ENCODE measurements at regions not wholly inside any gene's neighbourhood (a gene's known extent, or its start where the extent isn't known, plus 50 kb on each side); places are given as distances from the start of the nearest gene placed in this dataset.
"Not testable (repeated sequence)": the region's sequence is repeated elsewhere in the genome, so short reads cannot be mapped to it uniquely, and the experiment has no call there.

DNA sequence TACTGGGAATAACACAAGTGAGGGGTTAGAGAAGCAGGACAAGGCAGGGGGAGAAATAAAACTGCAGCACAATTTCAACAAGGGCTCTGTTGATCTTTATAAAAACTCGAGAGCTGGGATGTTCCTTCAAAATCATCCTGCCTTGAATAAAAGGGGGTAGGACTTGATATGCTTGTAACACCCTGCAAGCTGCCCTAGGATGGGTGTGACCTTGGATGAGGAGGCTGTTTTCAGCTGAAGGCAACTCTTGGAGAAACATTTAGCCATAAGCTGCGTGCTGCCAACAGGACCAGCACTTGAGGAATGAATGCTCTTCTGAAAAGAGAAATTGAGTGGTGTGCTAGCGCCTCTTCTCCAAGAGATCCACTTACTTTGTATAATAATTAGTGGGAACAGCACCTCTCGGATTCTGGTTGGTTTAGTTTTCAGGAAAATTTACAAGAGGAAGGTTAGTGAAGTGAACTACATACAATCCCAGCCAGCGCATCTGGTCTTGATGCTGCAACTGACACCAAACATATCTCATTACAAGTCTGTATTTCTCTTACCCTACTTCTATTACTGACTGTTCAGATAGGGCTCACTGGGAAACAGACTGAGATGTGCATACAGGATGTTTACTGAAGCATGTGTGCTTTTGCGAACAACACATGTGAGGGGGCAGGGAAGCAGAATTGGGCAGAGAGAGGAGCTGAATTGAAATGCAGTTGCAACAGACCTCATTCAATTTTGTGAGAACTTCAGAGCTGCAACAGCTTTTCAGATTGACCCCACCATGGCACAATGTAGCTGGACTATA, 643.0 kb upstream of the GOLIM4 start:
- no peak for DNase-seq

DNA sequence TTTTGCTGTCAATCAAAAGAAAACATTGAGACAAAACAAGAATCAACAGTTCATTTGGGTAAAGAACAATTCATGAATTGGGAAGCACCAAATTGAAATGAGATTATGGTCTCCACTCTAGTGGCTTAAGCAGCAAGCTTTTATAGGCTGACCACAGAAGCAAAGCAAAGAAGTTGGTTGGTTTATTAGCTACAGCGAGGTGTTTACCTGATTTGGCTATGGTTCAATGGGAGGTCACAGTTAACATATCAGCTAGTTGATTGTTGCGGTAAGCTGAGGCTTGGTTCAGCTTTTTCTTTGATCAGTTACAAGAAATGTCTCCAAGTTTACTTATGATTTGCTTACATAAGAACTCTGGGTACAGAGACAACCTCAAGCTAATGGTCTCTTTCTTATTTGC, 640.5 kb upstream of the GOLIM4 start:
- no peak for DNase-seq

DNA sequence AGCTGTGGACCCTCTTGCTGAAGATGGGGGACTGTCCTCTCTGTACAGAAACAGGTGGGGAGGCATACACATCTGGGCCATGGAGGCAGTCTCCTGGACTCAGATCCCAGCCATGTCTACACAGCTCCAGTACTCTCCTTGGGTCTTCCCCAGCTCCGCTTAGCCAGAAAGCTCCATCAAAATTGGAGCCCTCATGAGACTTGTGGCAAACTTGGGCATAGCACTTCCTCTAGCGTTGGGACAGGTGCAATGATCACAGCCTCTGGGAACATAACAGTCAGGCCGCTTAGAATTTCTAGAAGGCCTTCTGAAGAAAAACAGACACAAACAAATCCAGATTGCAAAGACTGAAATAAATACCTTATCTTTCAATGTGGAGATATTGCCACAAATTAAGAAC, 634.3 kb upstream of the GOLIM4 start:
- DNase-seq: no peak

DNA sequence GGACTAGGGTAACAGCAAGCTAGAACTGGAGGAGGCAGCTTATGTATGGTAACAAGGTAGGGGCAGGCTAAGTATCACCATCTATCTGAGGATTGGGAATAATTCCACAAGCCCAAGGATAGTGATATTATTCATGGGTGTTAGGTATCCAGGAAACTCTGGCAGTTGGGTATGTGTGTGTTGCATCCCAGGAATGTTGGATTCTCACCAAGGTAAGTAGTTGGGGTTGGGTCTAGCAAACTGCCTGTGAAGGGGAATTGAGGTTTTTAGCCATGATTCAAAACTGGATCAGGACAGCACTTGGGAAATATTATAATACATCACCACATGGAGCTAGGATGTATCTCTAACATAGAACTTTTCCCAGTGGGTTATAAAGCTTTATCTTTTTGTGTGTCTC, 626.4 kb upstream of the GOLIM4 start:
- DNase-seq: no peak

DNA sequence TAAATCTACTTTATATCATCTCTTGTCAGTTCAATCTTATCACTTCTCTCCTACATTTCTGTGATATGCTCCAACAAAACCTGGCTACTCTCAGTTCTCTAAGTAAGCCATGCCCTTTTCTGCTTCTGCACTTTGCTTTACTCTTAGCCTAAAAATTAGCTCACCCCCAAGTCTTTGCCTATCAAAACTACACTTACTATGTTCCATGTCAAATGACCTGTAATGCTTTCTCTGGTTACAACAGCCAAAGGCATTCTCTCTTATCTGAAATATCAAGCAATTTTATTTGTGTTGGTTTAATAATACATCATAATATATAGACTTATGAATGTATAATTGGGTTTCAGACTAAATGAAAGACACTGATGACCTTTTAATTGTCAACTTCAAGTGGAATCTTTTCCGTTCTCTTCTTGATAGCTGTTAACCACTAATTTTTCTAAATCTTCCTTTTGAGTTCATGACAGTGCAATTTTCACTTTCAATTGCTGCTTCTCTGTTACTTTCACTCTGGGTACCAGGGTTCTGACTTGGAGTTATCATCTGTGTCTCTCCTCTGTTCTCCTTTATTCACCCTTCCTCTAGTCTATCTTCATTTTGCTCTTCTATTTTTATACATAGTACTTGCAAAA, 619.0 kb upstream of the GOLIM4 start:
- DNase-seq: no peak

DNA sequence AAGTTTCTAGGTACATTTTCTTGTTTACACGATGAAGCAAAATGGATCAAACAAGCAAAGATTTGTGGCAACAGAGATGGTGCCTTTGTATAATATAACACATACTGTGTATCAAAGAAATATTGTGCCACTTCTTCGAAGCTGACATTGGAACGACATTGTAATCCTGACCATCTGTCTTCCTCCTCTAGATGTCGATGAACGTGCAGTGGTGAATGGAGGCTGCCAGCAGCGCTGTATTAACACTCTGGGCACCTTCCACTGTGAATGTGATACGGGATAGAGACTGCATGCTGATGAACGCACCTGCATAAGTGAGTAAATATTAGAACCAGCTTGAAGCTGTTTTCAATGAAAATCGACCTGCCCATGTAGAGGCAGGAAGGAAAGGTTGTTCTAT, 613.3 kb upstream of the GOLIM4 start:
- no peak for DNase-seq

DNA sequence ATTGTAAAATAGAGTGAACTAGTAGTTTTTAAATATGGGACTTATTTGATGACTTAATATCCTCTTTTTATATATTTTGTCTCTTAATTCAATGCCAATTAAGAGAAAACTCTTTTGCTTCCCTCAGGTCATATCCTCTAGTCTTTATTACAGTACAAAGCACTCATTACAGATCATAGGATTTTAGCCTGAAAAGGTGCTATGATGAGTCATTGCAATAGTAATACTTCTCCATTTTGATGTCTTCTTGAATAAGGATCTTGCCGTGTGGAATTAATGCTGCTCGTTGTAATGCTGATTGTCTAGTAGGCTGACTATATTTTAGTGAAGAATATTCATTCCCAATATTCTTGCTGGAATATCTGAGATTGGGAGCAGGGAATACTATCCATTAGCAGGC, 612.2 kb upstream of the GOLIM4 start:
- no peak for DNase-seq

DNA sequence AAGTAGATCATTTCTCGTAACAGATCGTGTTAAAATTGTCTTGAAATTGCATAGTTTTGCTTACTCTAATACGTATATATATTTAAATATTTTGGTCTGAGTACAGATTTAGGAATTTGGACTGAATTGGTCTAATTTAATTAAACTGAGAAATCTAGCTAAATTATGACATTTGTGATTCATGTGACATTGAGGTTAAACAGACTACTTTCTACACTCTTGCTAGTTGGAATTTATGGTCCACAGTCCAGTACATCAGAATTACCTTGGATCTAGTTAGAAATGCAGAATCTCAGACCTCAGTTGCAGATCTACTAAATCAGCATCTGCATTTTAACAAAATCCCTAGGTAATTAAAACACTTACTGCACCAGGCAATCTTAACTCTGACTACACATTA, 609.7 kb upstream of the GOLIM4 start:
- no peak for DNase-seq

DNA sequence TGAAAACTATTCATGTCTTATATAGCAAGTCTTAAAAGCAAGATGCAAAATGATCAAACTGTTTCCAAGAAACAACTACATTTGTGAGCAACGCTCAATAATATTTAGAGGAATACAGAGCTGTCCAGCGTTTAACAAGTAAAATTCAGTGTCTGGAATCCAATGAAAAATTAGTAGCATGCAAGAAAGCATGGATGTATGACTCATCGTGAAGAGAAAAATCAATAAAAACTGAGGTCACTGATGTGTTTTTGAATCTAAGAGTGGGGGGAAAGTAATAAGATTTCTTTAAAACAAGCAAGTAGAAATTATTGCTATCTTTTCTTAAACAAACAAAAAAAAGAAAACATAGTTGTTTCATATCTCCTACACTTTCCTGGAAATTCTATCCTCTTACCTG, 600.3 kb upstream of the GOLIM4 start:
- no peak for DNase-seq

DNA sequence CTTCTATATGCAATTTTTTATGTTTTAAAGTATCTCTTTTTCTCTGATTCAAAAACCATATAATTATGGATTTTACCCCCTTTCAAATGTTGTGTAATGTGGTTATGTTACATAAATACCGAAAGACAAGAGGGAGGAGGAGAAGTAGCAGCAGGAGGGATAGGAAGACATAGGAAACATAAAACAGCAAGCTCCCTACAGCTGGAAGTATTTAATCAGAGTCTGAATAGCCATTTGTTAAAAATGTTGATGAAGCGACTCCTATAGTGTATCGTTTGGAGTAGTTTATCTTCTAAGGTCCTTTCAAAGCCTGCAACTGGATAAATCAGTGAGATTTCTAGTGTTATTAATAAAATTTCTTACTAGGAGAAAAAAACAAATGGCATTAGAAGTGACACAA, 598.1 kb upstream of the GOLIM4 start:
- DNase-seq: no peak

DNA sequence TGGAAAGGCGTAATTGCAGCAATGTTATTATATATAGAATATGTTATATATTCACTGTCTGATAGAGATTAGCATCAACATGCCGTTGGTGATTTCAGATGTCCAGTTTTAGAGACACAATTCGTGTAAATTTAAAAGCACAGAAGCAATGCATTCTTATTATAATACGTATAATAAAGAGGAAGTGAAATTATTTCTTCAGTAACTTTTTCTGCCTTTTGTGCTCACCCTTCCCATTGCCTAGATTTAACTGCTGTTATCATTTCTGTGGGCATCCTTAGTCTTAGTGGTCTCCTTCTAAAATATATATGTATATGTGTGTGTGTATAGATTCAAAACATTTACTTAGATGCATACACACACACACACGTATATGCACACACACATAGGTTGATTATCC, 592.5 kb upstream of the GOLIM4 start:
- DNase-seq: no peak

DNA sequence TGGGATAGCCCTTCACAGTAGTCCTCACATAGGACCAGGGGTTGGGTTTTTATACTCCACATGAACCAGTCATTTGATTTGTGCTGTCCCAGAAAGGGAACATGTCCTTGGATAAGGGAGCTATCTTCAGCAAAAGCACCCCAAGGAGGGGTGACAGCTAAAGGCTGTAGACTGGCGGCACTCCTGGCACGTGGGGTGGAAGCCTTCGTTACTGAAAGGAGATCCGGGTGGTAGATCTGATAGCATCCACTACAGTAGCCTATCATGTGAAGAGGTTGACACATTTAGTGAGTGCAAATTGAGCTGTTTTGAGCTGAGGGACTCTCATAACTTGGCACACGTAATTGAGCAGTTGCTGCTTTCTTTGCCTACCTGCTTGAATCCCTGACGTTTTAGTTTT, 588.8 kb upstream of the GOLIM4 start:
- no peak for DNase-seq

DNA sequence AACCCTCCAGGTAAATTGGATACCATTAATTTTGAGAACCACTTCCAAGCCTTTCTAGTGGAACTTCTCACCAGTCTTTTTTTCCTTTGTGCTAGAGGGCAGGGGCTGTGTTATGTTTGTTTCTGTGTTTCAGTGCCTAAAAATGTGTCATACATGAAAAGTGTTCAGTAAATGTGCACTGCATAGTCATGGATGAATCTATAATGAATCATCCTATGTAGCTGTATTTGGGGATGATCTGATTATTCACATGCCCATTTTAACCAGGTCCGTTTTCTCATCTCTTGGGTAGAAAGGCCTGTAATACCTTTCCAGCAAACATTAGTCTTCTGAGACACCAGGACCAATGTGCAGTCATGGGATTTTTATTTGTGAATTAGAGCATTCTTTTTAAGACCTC, 583.0 kb upstream of the GOLIM4 start:
- DNase-seq: no peak

DNA sequence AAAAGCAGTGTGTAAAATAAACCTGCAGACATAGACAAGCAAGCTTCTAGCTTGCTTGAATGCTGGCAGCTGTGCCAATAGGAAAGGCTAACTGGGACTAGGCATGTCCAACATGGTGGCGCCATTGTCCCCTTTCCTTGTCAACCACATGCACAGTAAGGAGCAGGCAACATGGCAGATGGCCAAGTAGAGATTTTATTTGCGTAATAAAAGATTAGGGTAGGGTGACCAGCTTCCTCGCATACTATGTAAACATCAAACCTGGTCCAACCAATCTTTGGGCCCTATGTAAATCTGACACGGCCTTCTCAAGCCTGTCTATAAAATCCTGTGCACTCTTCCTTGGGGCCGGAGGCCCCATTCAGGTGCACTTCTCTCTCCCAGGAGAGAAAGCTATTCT, 575.4 kb upstream of the GOLIM4 start:
- no peak for DNase-seq

DNA sequence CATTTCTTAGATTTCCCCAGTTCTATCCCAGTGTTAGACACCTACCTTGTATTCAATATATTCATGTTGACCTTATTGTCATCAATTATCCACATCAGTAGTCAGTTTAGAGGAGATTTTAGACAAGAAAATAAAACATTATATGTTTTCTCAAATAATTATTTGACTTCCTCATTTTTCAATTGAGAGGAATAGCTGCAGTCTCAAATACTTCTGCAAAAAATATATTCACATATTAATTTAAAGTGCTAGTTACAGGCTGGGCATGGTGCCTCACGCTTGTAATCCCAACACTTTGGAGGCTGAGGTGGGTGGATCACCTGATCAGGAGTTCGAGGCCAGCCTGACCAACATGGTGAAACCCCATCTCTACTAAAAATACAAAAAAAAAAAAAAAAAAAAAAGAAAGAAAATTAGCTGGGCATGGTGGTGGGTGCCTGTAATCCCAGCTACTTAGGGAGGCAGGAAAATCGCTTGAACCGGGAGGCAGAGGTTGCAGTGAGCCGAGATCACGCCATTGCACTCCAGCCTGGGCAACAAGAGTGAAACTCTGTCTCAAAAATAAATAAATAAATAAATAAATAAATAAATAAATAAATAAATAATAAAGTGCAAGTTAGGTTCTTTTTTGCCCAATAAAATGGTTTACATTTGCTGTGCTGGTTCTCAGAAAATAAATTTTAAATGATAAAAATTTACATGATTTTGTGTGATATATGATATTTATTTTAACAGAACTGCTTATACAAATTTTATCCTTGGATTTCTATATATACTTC, 565.3 kb upstream of the GOLIM4 start:
- not testable (repeated sequence) for DNase-seq

DNA sequence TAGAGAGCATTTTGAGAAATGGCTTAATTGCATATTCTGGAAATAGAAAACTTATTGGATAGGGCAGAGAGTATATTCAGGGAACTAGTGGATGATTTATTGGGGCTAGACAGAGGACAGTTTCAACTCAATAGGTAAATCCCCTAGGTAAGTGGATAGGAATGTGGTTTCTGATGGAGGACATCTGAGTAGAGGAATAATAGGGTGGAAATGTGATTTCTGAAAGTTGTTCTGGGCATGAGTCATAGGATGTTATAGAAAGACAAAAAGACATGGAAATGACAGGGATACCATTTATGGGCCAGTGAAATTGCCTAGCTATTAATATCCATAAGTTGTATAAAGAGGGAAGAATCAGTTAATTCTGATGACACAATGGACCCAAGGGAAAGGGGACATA, 563.3 kb upstream of the GOLIM4 start:
- no peak for DNase-seq

DNA sequence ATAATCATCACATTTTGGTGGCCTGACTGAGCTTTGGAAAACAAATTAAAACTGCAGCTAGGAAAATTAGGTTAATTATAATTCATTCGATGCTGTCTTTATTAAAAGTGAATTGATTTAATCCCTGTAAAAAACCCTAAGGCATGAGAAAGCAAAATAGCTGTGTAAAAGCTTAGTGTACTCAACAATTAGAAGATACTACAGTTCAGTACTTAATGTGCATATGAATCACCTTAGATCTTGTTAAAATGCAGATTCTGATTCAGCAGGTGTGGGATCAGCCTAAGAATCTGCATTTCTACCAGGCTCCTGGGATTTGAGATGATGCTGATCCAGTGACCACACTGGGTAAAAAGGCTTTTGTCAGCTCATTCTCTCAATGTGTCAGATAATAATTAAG, 559.9 kb upstream of the GOLIM4 start:
- no peak for DNase-seq

DNA sequence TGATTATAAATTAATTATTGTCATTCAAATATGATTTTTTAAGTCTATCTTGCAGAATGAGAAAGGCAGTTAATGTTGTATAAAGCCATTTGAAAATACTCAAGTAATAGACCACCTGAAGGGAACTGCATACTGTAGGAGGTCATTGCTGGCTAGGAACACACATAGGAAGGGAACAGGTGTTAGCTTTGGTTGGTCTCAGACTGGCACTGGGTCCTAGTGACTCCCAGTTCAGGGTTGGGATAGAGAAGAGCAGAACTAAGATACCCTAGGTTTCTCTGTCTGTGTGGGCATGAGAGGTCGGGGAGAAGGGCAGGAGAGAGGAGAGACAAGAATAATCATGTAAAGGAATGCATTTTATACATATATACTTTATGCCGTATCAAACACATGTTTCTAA, 559.0 kb upstream of the GOLIM4 start:
- DNase-seq: no peak

DNA sequence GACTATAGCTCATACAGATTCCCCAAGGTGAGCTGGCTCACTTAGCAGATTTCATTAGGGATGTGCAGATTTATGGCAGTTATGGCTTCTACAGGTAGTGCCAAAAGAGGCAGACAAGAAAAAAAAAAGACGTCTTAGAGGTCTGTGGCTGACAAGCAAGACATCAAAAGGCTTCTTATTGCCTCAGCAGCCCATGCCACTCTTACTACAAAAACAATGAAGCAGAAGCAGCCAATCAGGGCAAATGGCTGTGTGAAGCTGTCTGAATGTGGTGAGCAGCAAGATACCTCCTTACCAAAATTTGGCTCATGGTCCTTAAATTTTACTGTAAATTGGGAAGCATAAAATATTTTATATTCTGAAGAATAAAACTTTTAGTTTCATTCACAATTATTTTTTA, 557.5 kb upstream of the GOLIM4 start:
- DNase-seq: no peak

DNA sequence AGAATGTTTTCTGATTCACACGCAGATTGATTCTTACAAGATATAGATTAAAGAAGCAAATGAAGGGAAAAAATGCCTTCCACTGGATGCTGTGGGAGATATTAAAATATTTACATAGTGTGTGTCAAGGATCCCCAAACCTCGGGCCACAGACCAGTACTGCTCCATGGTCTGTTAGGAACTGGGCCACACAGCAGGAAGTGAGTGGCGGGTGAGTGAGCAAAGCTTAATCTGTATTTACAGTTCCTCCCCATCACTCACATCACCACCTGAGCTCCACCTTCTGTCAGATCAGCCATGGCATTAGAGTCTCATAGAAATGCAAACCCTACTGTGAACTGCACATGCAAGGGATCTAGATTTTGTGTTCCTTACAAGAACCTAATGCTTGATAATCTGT, 552.6 kb upstream of the GOLIM4 start:
- no peak for DNase-seq

DNA sequence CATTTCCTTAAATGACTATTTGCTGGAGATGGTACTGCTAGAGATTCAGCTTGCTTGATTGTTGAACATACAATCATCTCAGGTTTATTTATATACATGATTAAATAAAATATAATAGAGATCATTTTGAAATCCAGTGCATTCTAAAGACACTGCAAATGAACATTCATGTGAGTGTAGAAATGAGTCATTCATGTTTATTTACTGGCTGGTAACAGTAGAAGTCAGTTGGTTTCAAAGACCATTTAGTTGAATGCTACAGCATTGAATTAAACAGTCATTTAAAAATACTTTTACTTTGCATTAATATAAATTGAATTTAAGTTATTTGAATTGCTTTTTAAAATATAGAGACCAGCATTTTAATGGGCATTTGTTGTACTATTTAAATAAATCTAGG, 551.9 kb upstream of the GOLIM4 start:
- no peak for DNase-seq

DNA sequence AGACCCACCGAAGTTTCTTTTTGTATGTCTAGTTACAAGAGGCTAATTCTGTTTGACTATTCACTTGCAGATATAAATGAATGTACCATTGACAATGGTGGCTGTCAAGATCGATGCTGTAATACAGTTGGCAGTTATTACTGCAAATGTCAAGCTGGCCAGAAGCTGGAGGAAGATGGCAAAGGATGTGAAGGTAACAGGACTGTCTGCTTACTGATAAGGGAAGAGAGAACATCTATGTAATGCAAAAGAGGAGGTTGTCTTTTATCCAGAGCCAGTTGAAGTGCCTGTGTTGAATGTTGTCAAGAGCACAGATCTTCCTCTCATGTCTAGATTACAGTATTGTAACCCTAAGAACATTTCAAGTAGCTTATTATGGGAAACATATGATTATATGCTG, 549.5 kb upstream of the GOLIM4 start:
- no peak for DNase-seq

DNA sequence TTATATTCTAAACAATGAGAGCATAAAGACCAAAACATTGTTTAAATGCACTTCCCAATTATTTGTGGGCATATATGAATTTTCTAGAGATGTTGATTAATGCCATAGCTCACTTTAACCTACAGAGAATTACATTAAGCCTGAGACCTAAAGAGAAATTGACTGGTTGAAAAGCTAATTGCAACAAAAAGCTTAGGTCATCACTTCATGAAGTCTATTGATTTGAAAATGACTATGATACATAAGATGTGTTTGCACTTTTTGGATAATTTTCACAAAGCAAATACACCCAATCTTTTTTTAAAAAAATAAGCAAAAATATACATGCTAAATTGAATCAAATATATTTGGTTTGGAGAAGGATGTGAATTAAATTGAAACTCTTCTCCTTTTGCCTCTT, 532.8 kb upstream of the GOLIM4 start:
- no peak for DNase-seq

DNA sequence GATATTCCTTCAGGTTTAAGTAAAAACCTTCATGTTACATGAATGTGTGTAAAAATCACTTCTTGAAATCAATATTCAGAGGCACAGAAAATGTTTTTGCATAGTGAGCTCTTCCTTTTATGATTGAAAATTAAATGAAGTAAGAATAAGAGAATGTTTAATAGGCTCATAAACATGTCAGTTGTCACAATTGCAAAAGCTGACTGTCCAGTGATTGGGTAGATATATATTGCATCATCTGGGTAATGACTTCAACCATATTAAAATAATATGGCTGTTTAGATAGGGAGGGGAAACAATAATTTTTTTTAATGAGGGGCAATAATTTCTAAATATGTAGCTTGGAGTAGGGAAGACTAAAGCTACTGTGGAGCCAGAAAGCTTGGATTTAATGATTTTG, 529.8 kb upstream of the GOLIM4 start:
- no peak for DNase-seq

Measured in activated CD8-positive, alpha-beta memory T cell treated with anti-CD3 and anti-CD28 coated beads for 24 hours (primary cell).